ENCODE measurements at regions not wholly inside any gene's neighbourhood (a gene's known extent, or its start where the extent isn't known, plus 50 kb on each side); places are given as distances from the start of the nearest gene placed in this dataset.

DNA sequence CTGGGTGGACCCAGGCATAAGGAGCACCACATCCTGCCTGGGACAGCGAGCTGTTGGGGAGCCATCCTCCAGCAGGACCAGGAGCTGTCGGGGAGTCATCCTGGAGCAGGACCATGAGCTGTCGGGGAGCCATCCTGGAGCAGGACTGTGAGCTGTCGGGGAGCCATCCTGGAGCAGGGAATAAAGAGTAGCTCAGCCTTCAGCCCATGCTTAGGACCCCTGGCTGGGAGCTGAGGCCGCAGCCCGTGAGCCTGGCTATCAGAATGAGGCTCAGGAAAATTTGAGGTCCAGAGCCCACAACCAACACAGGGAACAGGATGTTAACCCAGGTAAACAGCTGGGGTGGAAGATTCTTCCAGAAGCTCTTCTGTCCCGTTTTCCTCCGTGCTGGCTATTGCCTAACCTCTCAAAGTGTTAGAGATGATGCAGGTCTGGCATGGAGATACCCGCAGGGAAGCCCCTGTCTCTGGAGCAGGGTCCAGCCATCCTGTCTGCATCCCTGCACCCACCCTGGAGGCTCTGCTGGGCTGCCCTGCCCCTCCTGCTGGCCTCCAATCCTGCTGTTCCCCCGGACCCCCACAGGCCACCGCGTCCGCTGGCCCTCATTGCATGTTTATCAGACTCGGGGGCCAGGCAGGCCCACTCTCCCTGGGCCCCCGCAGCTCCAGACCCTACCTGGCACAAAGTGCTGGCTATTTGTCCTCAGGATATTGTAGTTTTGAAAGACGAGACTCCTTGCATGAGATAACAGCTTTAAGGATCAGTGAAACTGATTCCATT lies 243.5 kb upstream of the MYT1L start (continued):
- no peak for TF ChIP-seq KDM1A (IDR thresholded peaks at IDR 0.05; ENCODE audit: borderline replicate concordance, low read length)
- no peak for TF ChIP-seq EP300 (IDR thresholded peaks at IDR 0.05; ENCODE audit: borderline replicate concordance in 1 of 2, low read depth in 2 of 2, low read length in 2 of 2)
- TF ChIP-seq CBX8 (IDR thresholded peaks at IDR 0.05; ENCODE audit: borderline replicate concordance, low read depth, low read length): no peak
- TF ChIP-seq SP1 (IDR thresholded peaks at IDR 0.05; ENCODE audit: low read depth, low read length): no peak
- TF ChIP-seq SRF (IDR thresholded peaks at IDR 0.05; ENCODE audit: low read depth, low read length): no peak
- no peak for TF ChIP-seq CREB1 (IDR thresholded peaks at IDR 0.05)
- TF ChIP-seq HDAC6 (IDR thresholded peaks at IDR 0.05; ENCODE audit: low read depth, low read length): no peak
- TF ChIP-seq BACH1 (IDR thresholded peaks at IDR 0.05; ENCODE audit: low read length): no peak

Measured in H1 (cell line).